ENCODE measurements at regions not wholly inside any gene's neighbourhood (a gene's known extent, or its start where the extent isn't known, plus 50 kb on each side); places are given as distances from the start of the nearest gene placed in this dataset.
A peak's percentile ranks its signal among the peaks of the same experiment; 100 is the strongest.
"Not testable (repeated sequence)": the region's sequence is repeated elsewhere in the genome, so short reads cannot be mapped to it uniquely, and the experiment has no call there.

DNA sequence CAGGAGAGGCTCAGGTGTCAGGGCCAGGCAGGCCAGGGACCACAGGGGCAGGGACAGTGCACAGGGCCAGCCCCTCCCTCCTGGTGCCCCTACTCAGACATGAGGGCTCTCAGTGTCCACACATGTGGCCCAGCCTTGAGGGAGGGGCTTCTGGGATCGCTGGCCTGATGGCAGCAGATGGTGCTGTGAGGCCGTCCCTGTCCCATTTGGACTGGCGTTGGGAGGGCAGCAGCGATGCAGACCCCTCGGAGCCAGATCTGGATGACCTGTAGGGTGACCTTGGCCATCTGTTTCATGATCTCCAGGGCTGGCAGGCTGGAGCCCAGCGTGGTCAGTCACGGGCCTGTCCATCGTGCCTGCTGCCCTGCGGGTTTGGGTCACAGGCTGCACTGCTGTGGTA, 377.6 kb downstream of the TMEM121 start:
- ATAC-seq (ENCODE audit: low FRiP score): no peak

DNA sequence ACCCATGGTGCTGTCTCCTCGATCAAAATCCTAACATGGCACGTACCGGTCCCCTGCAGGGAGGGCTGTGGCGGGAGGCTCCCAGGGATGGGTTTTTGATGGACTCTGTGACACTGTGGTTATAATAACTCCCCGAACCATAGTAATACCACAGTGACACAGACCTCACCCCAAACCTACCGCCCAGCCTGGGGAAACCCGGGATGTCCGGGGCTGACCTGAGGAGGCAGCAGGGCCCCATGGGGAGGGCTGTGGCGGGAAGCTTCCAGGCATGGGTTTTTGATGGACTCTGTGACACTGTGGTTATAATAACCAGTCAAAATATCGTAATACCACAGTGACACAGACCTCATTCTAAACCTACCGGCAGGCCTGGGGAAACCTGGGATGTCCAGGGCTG, 378.0 kb downstream of the TMEM121 start:
- intact Hi-C loops (cut with DNase I): no loop called here
- Histone ChIP-seq H3K27me3 (ENCODE audit: control insufficient read depth in 1 of 2, insufficient read depth in 2 of 2, low read length in 1 of 2) (no peaks in the 10 kb centered on the region), H3K4me3 (ENCODE audit: low read length in 2 of 2) (no peak overlapping the region), H3K9me3 (ENCODE audit: control insufficient read depth, low read length) (no peaks in the 10 kb centered on the region), H3K4me1 (ENCODE audit: control insufficient read depth in 1 of 2, insufficient read depth in 2 of 2, low read length in 2 of 2) (no peaks in the 10 kb centered on the region), H3K36me3 (ENCODE audit: control insufficient read depth in 1 of 2, insufficient read depth in 2 of 2, low read length in 1 of 2) (no peaks in the 10 kb centered on the region), H3K27ac (ENCODE audit: low read depth in 1 of 2, low read length in 2 of 2) (no peak overlapping the region)
- DNase-seq (no peak), ATAC-seq (ENCODE audit: low FRiP score) (no peak)
- 75 to 78% methylated on average over 11 of the region's 11 CpGs for WGBS, 2 donors

More for the DNA sequence above, 377.6 kb downstream of the TMEM121 start:
- Histone ChIP-seq H3K27me3 (ENCODE audit: control insufficient read depth in 1 of 2, insufficient read depth in 2 of 2, low read length in 1 of 2) (no peaks in the 10 kb centered on the region), H3K27ac (ENCODE audit: low read depth in 1 of 2, low read length in 2 of 2) (no peak overlapping the region), H3K4me1 (ENCODE audit: control insufficient read depth in 1 of 2, insufficient read depth in 2 of 2, low read length in 2 of 2) (no peaks in the 10 kb centered on the region), H3K9me3 (ENCODE audit: control insufficient read depth, low read length) (no peaks in the 10 kb centered on the region), H3K4me3 (ENCODE audit: low read length in 2 of 2) (no peak overlapping the region), H3K36me3 (ENCODE audit: control insufficient read depth in 1 of 2, insufficient read depth in 2 of 2, low read length in 1 of 2) (no peaks in the 10 kb centered on the region)
- 83 to 85% methylated on average over 9 of the region's 9 CpGs for WGBS, 2 donors
- intact Hi-C loops (cut with DNase I): no loop called here
- no peak for DNase-seq

DNA sequence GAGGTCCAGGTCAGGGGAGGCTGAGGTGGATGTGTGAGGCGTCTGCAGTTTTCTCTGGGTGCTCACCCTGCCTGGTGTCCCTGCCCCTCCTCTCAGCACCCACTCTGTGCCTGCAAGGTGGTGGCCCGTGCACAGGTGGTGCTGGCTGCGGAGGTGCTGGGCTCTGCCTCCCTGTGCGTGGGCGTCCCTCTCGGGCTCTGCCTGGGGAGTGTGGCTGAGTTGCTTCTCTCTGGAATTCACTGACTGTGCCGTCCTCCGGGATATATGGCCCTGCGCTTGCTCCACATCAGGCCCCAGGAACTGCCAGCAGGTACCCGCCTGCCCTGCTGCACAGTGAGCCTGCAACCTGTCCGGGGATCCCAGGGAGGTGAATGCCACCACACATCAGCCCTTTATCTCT, 379.1 kb downstream of the TMEM121 start:
- H3K4me3 ChIP-seq (ENCODE audit: low read length in 2 of 2): no peak overlapping the region
- no peak for DNase-seq
- H3K36me3 ChIP-seq (ENCODE audit: control insufficient read depth in 1 of 2, insufficient read depth in 2 of 2, low read length in 1 of 2): no peaks in the 10 kb centered on the region
- H3K9me3 ChIP-seq (ENCODE audit: control insufficient read depth, low read length): no peaks in the 10 kb centered on the region
- H3K27ac ChIP-seq (ENCODE audit: low read depth in 1 of 2, low read length in 2 of 2): no peak overlapping the region
- no peak for ATAC-seq (ENCODE audit: low FRiP score)
- H3K27me3 ChIP-seq (ENCODE audit: control insufficient read depth in 1 of 2, insufficient read depth in 2 of 2, low read length in 1 of 2): no peaks in the 10 kb centered on the region
- no peaks in the 10 kb centered on the region for H3K4me1 ChIP-seq (ENCODE audit: control insufficient read depth in 1 of 2, insufficient read depth in 2 of 2, low read length in 2 of 2)
- intact Hi-C loops (cut with DNase I): no loop called here
- 83 to 84% methylated on average over 9 to 11 of the region's 11 CpGs for WGBS, 2 donors

DNA sequence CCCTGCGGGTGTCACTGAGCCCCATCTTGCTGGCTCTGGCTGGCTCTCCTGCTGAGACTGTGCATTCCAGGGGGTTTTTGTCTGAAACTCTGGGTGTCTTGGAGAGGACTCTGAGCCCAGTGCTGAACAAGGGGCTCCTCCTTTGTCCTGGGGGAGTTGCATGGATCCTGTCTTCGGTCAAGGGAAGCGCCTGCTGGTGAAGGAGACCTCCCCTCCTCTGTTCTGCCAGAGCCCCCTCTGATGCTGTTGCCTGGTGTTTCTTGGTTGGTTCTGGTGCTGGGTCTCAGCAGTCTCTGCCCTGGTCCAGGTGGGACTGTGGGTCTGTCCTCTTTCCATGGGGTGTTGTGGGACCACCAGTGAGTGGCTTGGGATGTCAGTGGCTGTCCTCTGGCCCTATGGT, 380.9 kb downstream of the TMEM121 start:
- no peaks in the 10 kb centered on the region for H3K9me3 ChIP-seq (ENCODE audit: control insufficient read depth, low read length)
- intact Hi-C loops (cut with DNase I): no loop called here
- WGBS, 2 donors: 89 to 93% methylated on average over 3 of the region's 3 CpGs

DNA sequence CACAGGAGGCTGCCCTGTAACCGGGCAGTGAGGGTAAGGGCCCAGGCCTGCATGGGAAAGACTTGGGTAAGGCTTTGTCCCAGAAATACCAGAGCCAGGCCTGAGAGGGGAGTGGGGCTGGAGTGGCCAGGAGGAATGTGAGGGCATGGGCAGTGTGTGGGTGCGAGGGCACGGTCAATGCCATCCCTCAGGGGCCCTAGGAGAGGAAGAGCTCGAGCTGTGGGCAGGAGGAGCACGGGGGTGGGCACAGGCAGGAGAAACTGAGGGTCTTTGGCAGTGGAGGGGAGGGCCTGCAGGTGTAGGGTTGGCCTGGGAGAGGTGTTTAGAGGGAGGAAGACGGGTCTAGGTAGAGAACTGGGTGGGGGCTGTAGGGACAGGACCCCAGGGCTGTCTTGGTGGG, 381.6 kb downstream of the TMEM121 start:
- Histone ChIP-seq H3K27me3 (ENCODE audit: control insufficient read depth in 1 of 2, insufficient read depth in 2 of 2, low read length in 1 of 2) (no peaks in the 10 kb centered on the region), H3K36me3 (ENCODE audit: control insufficient read depth in 1 of 2, insufficient read depth in 2 of 2, low read length in 1 of 2) (no peaks in the 10 kb centered on the region), H3K9me3 (ENCODE audit: control insufficient read depth, low read length) (no peaks in the 10 kb centered on the region), H3K27ac (ENCODE audit: low read depth in 1 of 2, low read length in 2 of 2) (no peak overlapping the region), H3K4me1 (ENCODE audit: control insufficient read depth in 1 of 2, insufficient read depth in 2 of 2, low read length in 2 of 2) (no peaks in the 10 kb centered on the region), H3K4me3 (ENCODE audit: low read length in 2 of 2) (no peak overlapping the region)
- WGBS, 2 donors: 65 to 69% methylated on average over 6 of the region's 6 CpGs
- intact Hi-C loops (cut with DNase I): no loop called here
- ATAC-seq (ENCODE audit: low FRiP score) (no peak), DNase-seq (no peak)

More for the DNA sequence above, 380.9 kb downstream of the TMEM121 start:
- no peak overlapping the region for H3K27ac ChIP-seq (ENCODE audit: low read depth in 1 of 2, low read length in 2 of 2)
- no peaks in the 10 kb centered on the region for H3K4me1 ChIP-seq (ENCODE audit: control insufficient read depth in 1 of 2, insufficient read depth in 2 of 2, low read length in 2 of 2)
- no peaks in the 10 kb centered on the region for H3K27me3 ChIP-seq (ENCODE audit: control insufficient read depth in 1 of 2, insufficient read depth in 2 of 2, low read length in 1 of 2)
- no peak for ATAC-seq (ENCODE audit: low FRiP score)
- no peak for DNase-seq
- no peak overlapping the region for H3K4me3 ChIP-seq (ENCODE audit: low read length in 2 of 2)
- H3K36me3 ChIP-seq (ENCODE audit: control insufficient read depth in 1 of 2, insufficient read depth in 2 of 2, low read length in 1 of 2): no peaks in the 10 kb centered on the region

- intact Hi-C loops (cut with DNase I): no loop called here
- no peak for ATAC-seq (ENCODE audit: low FRiP score)
- no peaks in the 10 kb centered on the region for H3K4me1 ChIP-seq (ENCODE audit: control insufficient read depth in 1 of 2, insufficient read depth in 2 of 2, low read length in 2 of 2)
- no peak overlapping the region for H3K4me3 ChIP-seq (ENCODE audit: low read length in 2 of 2)
- WGBS, 2 donors: 79 to 87% methylated on average over 8 to 9 of the region's 9 CpGs
- no peak overlapping the region for H3K27ac ChIP-seq (ENCODE audit: low read depth in 1 of 2, low read length in 2 of 2)
- DNase-seq: peak in 1 of 2 donors; percentile 36
- no peaks in the 10 kb centered on the region for H3K36me3 ChIP-seq (ENCODE audit: control insufficient read depth in 1 of 2, insufficient read depth in 2 of 2, low read length in 1 of 2)
- H3K27me3 ChIP-seq (ENCODE audit: control insufficient read depth in 1 of 2, insufficient read depth in 2 of 2, low read length in 1 of 2): no peaks in the 10 kb centered on the region
- H3K9me3 ChIP-seq (ENCODE audit: control insufficient read depth, low read length): no peaks in the 10 kb centered on the region
Measured at GRCh38 chr14:105908481-105908911, 382.1 kb downstream of the TMEM121 start.

- no peaks in the 10 kb centered on the region for H3K27me3 ChIP-seq (ENCODE audit: control insufficient read depth in 1 of 2, insufficient read depth in 2 of 2, low read length in 1 of 2)
- H3K36me3 ChIP-seq (ENCODE audit: control insufficient read depth in 1 of 2, insufficient read depth in 2 of 2, low read length in 1 of 2): no peaks in the 10 kb centered on the region
- H3K4me1 ChIP-seq (ENCODE audit: control insufficient read depth in 1 of 2, insufficient read depth in 2 of 2, low read length in 2 of 2): no peaks in the 10 kb centered on the region
- no peak overlapping the region for H3K4me3 ChIP-seq (ENCODE audit: low read length in 2 of 2)
- no peak overlapping the region for H3K27ac ChIP-seq (ENCODE audit: low read depth in 1 of 2, low read length in 2 of 2)
- H3K9me3 ChIP-seq (ENCODE audit: control insufficient read depth, low read length): no peaks in the 10 kb centered on the region
- ATAC-seq (ENCODE audit: low FRiP score) (no peak), DNase-seq (peak in 1 of 2 donors; percentile 26)
- intact Hi-C loops (cut with DNase I): no loop called here
- 71 to 78% methylated on average over 14 of the region's 14 CpGs for WGBS, 2 donors
Measured at GRCh38 chr14:105909046-105909827, 382.9 kb downstream of the TMEM121 start.

GRCh38 chr14:105909828-105910120, 383.4 kb downstream of the TMEM121 start:
- H3K4me1 ChIP-seq (ENCODE audit: control insufficient read depth in 1 of 2, insufficient read depth in 2 of 2, low read length in 2 of 2); H3K27me3 ChIP-seq (ENCODE audit: control insufficient read depth in 1 of 2, insufficient read depth in 2 of 2, low read length in 1 of 2); H3K36me3 ChIP-seq (ENCODE audit: control insufficient read depth in 1 of 2, insufficient read depth in 2 of 2, low read length in 1 of 2); ATAC-seq (ENCODE audit: low FRiP score); intact Hi-C loops (cut with DNase I); H3K9me3 ChIP-seq (ENCODE audit: control insufficient read depth, low read length); H3K27ac ChIP-seq (ENCODE audit: low read depth in 1 of 2, low read length in 2 of 2); H3K4me3 ChIP-seq (ENCODE audit: low read length in 2 of 2): not testable (repeated sequence)
- 76 to 83% methylated on average over 13 to 14 of the region's 14 CpGs for WGBS, 2 donors
- peak in 1 of 2 donors; percentile 30 for DNase-seq

- Histone ChIP-seq H3K36me3 (ENCODE audit: control insufficient read depth in 1 of 2, insufficient read depth in 2 of 2, low read length in 1 of 2) (no peaks in the 10 kb centered on the region), H3K27me3 (ENCODE audit: control insufficient read depth in 1 of 2, insufficient read depth in 2 of 2, low read length in 1 of 2) (no peaks in the 10 kb centered on the region), H3K27ac (ENCODE audit: low read depth in 1 of 2, low read length in 2 of 2) (no peak overlapping the region), H3K4me1 (ENCODE audit: control insufficient read depth in 1 of 2, insufficient read depth in 2 of 2, low read length in 2 of 2) (no peaks in the 10 kb centered on the region), H3K9me3 (ENCODE audit: control insufficient read depth, low read length) (no peaks in the 10 kb centered on the region), H3K4me3 (ENCODE audit: low read length in 2 of 2) (no peak overlapping the region)
- WGBS, 2 donors: 70 to 72% methylated on average over 6 of the region's 6 CpGs
- intact Hi-C loops (cut with DNase I): no loop called here
- peak in 1 of 2 donors; percentile 14 for DNase-seq
- ATAC-seq (ENCODE audit: low FRiP score): no peak
Measured at GRCh38 chr14:105910426-105910825, 384.0 kb downstream of the TMEM121 start.
